Hepatocyte (in vitro differentiated cells): ENCODE measurements at regions not wholly inside any gene's neighbourhood (a gene's known extent, or its start where the extent isn't known, plus 50 kb on each side); places are given as distances from the start of the nearest gene placed in this dataset.

Source experiments
- CTCF ChIP-seq: fragments of 200-600 bp; sonication (generic); IDR thresholded peaks from 2 replicates; pipeline ENCODE4 v1.5.1; 2016; ENCODE audit warnings: antibody characterized with exemption, mild to moderate bottlenecking; ENCODE audit not compliant: poor library complexity
- EZH2 ChIP-seq: fragments of 200-600 bp; sonication (generic); IDR thresholded peaks from 2 replicates; pipeline ENCODE4 v1.6.1; 2016; ENCODE audit warnings: antibody characterized with exemption, mild to moderate bottlenecking, borderline replicate concordance
- EZH2phosphoT487 ChIP-seq: fragments of 200-600 bp; sonication (generic); IDR thresholded peaks from one replicate; pipeline ENCODE4 v1.6.1; 2018; ENCODE audit warnings: antibody characterized with exemption, mild to moderate bottlenecking, low read depth, moderate library complexity; ENCODE audit not compliant: unreplicated experiment, severe bottlenecking

- TF ChIP-seq CTCF (no peak), EZH2 (no peak), EZH2phosphoT487 (no peak)
These were observed 307.3 kb upstream of the IRX1 start for GRCh38 chr5:3288325-3288724.
